WI38 (cell line): ENCODE measurements at regions not wholly inside any gene's neighbourhood (a gene's known extent, or its start where the extent isn't known, plus 50 kb on each side); places are given as distances from the start of the nearest gene placed in this dataset.

Experiments used
- H3K4me3 ChIP-seq: 2 replicates; pipeline ENCODE4 v1.5.1; 2011; ENCODE audit warnings: low read depth, mild to moderate bottlenecking, control low read depth, low read length
- CTCF ChIP-seq: IDR thresholded peaks from 2 replicates; pipeline ENCODE4 v1.5.1; 2012; ENCODE audit warnings: low read depth, mild to moderate bottlenecking, control low read depth, low read length

GRCh38 chr3:188053710-188054380 is 100.1 kb upstream of the LPP start:
- H3K4me3 ChIP-seq = no peak overlapping the region
- TF ChIP-seq CTCF = no peak

GRCh38 chr3:188054541-188054940 is 99.4 kb upstream of the LPP start:
- no peak overlapping the region for H3K4me3 ChIP-seq
- no peak for TF ChIP-seq CTCF

- no peak for TF ChIP-seq CTCF
- no peak overlapping the region for H3K4me3 ChIP-seq
Measured at GRCh38 chr3:188055388-188055787, 98.6 kb upstream of the LPP start.

- H3K4me3 ChIP-seq = no peak overlapping the region
- TF ChIP-seq CTCF = no peak
Measured at GRCh38 chr3:188057124-188057523, 96.8 kb upstream of the LPP start.

GRCh38 chr3:188058569-188059184 is 95.3 kb upstream of the LPP start:
- H3K4me3 ChIP-seq = no peak overlapping the region
- TF ChIP-seq CTCF = no peak

GRCh38 chr3:188059351-188059750 is 94.6 kb upstream of the LPP start:
- H3K4me3 ChIP-seq = no peak overlapping the region
- no peak for TF ChIP-seq CTCF

- TF ChIP-seq CTCF = no peak
Measured at GRCh38 chr3:188060264-188060835, 93.6 kb upstream of the LPP start.

More at GRCh38 chr3:188060264-188060835, 93.6 kb upstream of the LPP start:
- no peak overlapping the region for H3K4me3 ChIP-seq
